ENCODE measurements at regions not wholly inside any gene's neighbourhood (a gene's known extent, or its start where the extent isn't known, plus 50 kb on each side); places are given as distances from the start of the nearest gene placed in this dataset.
"Not testable (repeated sequence)": the region's sequence is repeated elsewhere in the genome, so short reads cannot be mapped to it uniquely, and the experiment has no call there.

DNA sequence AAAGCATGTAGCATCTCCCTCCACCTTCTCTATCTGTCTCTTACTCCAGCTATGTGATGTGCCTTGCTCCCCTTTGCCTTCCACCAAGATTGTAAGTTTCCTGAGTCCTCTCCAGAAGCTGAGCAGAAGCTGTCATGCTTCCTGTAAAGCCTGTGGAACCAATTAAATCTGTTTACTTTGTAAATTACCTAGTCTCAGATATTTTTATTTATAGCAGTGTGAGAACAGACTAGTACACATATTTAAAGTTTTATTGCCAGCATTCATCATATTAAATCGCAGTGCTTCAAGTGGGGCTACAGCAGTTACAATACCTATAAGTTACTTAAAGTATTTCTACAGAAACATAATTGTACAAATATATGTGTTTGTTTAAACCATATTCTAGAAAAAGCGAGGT lies 973.1 kb downstream of the SLC16A7 start:
- Histone ChIP-seq H3K4me3 (IDR thresholded peaks at IDR 0.05; ENCODE audit: insufficient read depth, low read depth, low read length) (no peak overlapping the region), H3K4me1 (ENCODE audit: low read depth, poor library complexity, severe bottlenecking) (no peaks in the 10 kb centered on the region), H3K4me2 (no peak overlapping the region), H3K27me3 (ENCODE audit: insufficient read depth, low read depth) (no peaks in the 10 kb centered on the region), H3K9ac (no peak overlapping the region), H4K20me1 (ENCODE audit: insufficient read depth) (no peaks in the 10 kb centered on the region), H3K36me3 (ENCODE audit: insufficient read depth) (no peaks in the 10 kb centered on the region), H3K79me2 (ENCODE audit: insufficient read depth, low read depth) (no peaks in the 10 kb centered on the region), H3K27ac (no peak overlapping the region), H2AFZ (ENCODE audit: low read depth) (no peak overlapping the region)
- no peak for TF ChIP-seq CTCF (conservative IDR thresholded peaks at IDR 0.05; ENCODE audit: low read depth, low read length)

DNA sequence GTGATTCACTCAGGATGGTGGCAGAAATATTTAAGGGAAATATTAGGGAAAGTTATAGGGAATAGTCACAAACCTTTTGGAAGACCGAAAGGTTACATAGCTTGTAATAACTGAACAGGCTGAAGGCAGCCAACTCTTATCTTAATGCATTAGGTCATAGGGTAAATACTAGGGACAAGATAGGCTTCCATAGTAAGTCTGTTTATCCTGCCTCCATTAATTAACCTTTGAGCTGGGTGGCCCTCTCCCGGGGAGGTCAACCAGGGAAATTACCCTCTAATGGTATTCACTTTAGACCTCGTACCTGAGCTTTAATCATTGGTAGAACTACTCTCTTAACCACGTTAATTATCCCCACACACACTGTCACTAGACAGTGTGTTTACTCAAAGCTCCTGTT lies 981.8 kb downstream of the SLC16A7 start:
- Histone ChIP-seq H3K27me3 (ENCODE audit: insufficient read depth, low read depth) (no peaks in the 10 kb centered on the region), H4K20me1 (ENCODE audit: insufficient read depth) (no peaks in the 10 kb centered on the region), H3K36me3 (ENCODE audit: insufficient read depth) (no peaks in the 10 kb centered on the region), H3K79me2 (ENCODE audit: insufficient read depth, low read depth) (no peaks in the 10 kb centered on the region), H3K4me2 (no peak overlapping the region), H3K4me3 (IDR thresholded peaks at IDR 0.05; ENCODE audit: insufficient read depth, low read depth, low read length) (no peak overlapping the region), H2AFZ (ENCODE audit: low read depth) (no peak overlapping the region), H3K9ac (no peak overlapping the region), H3K4me1 (ENCODE audit: low read depth, poor library complexity, severe bottlenecking) (no peaks in the 10 kb centered on the region), H3K27ac (no peak overlapping the region)
- no peak for TF ChIP-seq CTCF (conservative IDR thresholded peaks at IDR 0.05; ENCODE audit: low read depth, low read length)

DNA sequence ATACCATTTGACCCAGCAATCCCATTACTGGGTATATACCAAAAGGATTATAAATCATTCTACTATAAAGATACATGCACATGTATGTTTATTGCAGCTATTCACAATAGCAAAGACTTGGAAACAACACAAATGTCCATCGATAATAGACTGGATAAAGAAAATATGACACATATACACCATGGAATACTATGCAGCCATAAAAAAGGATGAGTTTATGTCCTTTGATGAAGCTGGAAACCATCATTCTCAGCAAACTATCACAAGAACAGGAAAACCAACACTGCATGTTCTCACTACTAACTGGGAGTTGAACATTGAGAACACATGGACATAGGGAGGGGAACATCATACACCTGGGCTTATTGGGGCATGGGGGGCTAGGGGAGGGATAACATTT lies 991.8 kb downstream of the SLC16A7 start:
- not testable (repeated sequence) for H3K4me2 ChIP-seq; H4K20me1 ChIP-seq (ENCODE audit: insufficient read depth); H3K36me3 ChIP-seq (ENCODE audit: insufficient read depth); H3K27me3 ChIP-seq (ENCODE audit: insufficient read depth, low read depth); H3K4me3 ChIP-seq (IDR thresholded peaks at IDR 0.05; ENCODE audit: insufficient read depth, low read depth, low read length); H3K27ac ChIP-seq; H3K79me2 ChIP-seq (ENCODE audit: insufficient read depth, low read depth); H3K4me1 ChIP-seq (ENCODE audit: low read depth, poor library complexity, severe bottlenecking); H2AFZ ChIP-seq (ENCODE audit: low read depth); H3K9ac ChIP-seq

DNA sequence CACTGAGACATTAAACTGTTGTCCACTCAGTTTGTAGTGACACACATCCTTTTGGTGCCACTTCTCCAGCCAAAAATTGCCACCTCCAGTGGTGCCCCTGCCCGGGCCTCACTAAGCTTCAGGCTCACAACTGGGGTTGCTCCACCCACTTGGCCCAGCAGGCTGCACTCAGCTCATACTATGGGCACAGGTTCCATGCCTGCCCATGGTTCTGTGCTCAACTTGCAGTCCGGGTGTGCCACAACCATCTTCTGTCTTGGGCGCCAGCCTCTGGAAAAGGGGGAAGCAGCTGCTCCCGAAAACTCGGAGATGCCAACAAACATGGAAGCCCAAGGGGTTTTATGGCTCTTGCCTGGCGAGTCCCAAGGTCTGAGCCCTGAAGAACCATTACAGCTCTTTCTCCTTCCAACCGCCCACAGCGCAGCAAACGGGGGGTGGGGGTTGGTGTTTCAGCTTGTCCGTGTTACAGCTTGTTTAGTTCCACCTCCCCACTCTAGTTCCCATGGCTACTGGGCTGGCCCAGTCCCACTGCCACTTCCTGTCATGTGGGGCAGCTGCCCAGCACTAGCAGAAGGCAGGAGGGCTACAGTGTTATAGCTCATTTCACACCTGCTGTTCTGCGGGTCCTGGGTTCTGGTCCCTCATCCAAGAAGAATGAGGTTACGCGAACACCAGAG lies 998.3 kb downstream of the SLC16A7 start:
- no peak overlapping the region for H3K27ac ChIP-seq
- no peaks in the 10 kb centered on the region for H3K27me3 ChIP-seq (ENCODE audit: insufficient read depth, low read depth)
- no peaks in the 10 kb centered on the region for H3K36me3 ChIP-seq (ENCODE audit: insufficient read depth)
- no peak overlapping the region for H2AFZ ChIP-seq (ENCODE audit: low read depth)
- no peaks in the 10 kb centered on the region for H3K4me1 ChIP-seq (ENCODE audit: low read depth, poor library complexity, severe bottlenecking)
- H3K79me2 ChIP-seq (ENCODE audit: insufficient read depth, low read depth): no peaks in the 10 kb centered on the region
- H3K4me3 ChIP-seq (IDR thresholded peaks at IDR 0.05; ENCODE audit: insufficient read depth, low read depth, low read length): no peak overlapping the region
- H4K20me1 ChIP-seq (ENCODE audit: insufficient read depth): no peaks in the 10 kb centered on the region
- no peak overlapping the region for H3K9ac ChIP-seq
- no peak for TF ChIP-seq CTCF (conservative IDR thresholded peaks at IDR 0.05; ENCODE audit: low read depth, low read length)
- no peak overlapping the region for H3K4me2 ChIP-seq

GRCh38 chr12:60602601-60603000 lies 1006.8 kb downstream of the SLC16A7 start:
- no peaks in the 10 kb centered on the region for H3K79me2 ChIP-seq (ENCODE audit: insufficient read depth, low read depth)
- no peak overlapping the region for H3K4me2 ChIP-seq
- no peaks in the 10 kb centered on the region for H3K27me3 ChIP-seq (ENCODE audit: insufficient read depth, low read depth)
- no peak overlapping the region for H3K9ac ChIP-seq
- TF ChIP-seq CTCF (conservative IDR thresholded peaks at IDR 0.05; ENCODE audit: low read depth, low read length): no peak
- H3K4me1 ChIP-seq (ENCODE audit: low read depth, poor library complexity, severe bottlenecking): no peaks in the 10 kb centered on the region
- H3K4me3 ChIP-seq (IDR thresholded peaks at IDR 0.05; ENCODE audit: insufficient read depth, low read depth, low read length): no peak overlapping the region
- H4K20me1 ChIP-seq (ENCODE audit: insufficient read depth): no peaks in the 10 kb centered on the region
- H3K27ac ChIP-seq: no peak overlapping the region
- no peaks in the 10 kb centered on the region for H3K36me3 ChIP-seq (ENCODE audit: insufficient read depth)
- no peak overlapping the region for H2AFZ ChIP-seq (ENCODE audit: low read depth)

- H3K9ac ChIP-seq; H3K4me1 ChIP-seq (ENCODE audit: low read depth, poor library complexity, severe bottlenecking); H3K4me3 ChIP-seq (IDR thresholded peaks at IDR 0.05; ENCODE audit: insufficient read depth, low read depth, low read length); H3K27ac ChIP-seq; H3K4me2 ChIP-seq; H3K79me2 ChIP-seq (ENCODE audit: insufficient read depth, low read depth); H3K36me3 ChIP-seq (ENCODE audit: insufficient read depth); H3K27me3 ChIP-seq (ENCODE audit: insufficient read depth, low read depth); H2AFZ ChIP-seq (ENCODE audit: low read depth); H4K20me1 ChIP-seq (ENCODE audit: insufficient read depth): not testable (repeated sequence)
These were observed 1007.6 kb downstream of the SLC16A7 start for GRCh38 chr12:60603475-60603874.
